Suppressor macrophage treated with lipopolysaccharide for 4 hours (primary cell): ENCODE measurements at regions not wholly inside any gene's neighbourhood (a gene's known extent, or its start where the extent isn't known, plus 50 kb on each side); places are given as distances from the start of the nearest gene placed in this dataset.
"Not testable (repeated sequence)": the region's sequence is repeated elsewhere in the genome, so short reads cannot be mapped to it uniquely, and the experiment has no call there.

Source experiments
- DNase-seq: peaks from one replicate; pipeline ENCODE4 v3.0.0-alpha.2; 2020

GRCh38 chr4:31391976-31392375 is 671.8 kb downstream of the PCDH7 start:
- DNase-seq: no peak

- DNase-seq: no peak
Observed at GRCh38 chr4:31392923-31393322, 672.8 kb downstream of the PCDH7 start.

- no peak for DNase-seq
Observed at GRCh38 chr4:31408121-31408520, 688.0 kb downstream of the PCDH7 start.

DNA sequence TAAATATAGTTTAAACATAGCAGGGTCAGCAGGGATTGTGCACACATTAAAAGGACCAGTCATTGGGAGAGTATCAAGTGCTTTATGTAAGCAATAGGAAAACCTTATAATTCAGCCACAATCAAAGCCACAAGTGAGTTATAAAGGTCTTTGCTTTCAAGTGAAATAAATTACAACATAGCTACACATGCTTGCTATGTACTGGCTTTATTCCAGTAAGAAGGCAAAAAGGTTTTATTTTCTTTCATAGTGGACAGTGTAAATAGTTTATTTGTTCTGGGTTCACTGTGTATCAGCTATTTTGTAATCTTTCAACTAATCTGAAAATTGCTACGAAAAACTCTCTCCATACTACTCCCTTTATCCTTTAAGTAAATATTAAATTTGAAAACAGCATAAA is 691.4 kb downstream of the PCDH7 start:
- DNase-seq: no peak

- no peak for DNase-seq
Observed at GRCh38 chr4:31415629-31416028, 695.5 kb downstream of the PCDH7 start.

DNA sequence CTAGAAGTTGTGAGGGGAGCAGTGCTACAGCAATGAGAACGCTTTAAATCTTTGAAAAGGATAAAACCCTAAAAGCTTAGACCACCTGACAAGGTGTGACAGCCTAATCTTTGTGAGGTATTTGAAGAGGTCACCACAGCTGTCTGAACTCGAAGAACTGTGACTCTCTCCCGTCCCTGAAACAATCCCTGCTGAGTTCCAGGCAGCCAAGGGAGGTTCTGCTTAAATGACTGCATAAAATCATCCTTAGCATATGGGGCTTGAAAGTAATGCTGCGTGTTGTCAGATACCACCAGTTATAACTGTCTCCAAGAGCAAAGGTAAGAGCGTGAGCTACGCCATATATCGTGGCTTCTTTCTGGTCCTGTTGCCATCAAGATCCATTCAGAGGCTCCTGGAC is 696.3 kb downstream of the PCDH7 start:
- no peak for DNase-seq

GRCh38 chr4:31417040-31417439 is 696.9 kb downstream of the PCDH7 start:
- DNase-seq: no peak

- no peak for DNase-seq
Observed at GRCh38 chr4:31422006-31422405, 701.8 kb downstream of the PCDH7 start.

DNA sequence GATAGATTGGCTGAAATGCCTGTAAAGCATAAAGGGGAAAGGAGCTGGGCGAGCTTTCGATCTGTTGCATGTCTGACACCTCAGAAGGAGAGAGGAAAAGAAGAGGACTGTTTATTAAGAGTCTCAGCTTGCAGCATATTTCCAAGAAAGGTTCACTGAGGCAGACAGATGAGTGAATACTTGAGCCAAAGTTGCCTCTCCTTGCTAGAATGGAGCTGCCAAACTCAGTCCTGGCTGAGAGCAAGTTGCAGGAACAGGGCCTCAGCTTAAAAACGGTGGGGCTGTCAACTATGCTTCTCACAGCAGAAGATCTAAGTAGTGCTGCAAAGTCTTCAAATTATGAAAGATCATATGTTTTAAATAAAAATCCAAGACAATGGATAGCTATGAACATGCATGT is 707.5 kb downstream of the PCDH7 start:
- no peak for DNase-seq

DNA sequence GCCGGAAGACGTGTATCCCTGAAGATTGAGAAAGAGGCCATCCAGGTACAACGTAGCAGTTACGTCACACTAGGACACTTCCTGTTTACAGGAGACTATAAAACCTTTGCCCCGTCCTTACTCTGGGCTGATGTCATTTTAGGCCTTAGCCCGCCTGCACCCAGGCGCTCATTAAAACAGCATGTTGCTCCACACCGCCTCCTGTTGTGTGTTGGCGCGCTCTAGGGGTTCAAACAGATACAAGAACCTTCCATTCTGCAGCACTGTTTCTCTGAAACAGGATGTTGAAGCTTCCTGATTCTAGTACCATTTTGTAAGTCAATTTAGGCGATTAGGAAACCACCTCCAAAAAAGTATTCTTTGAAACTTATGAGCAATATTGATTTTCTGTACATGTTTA is 722.1 kb downstream of the PCDH7 start:
- DNase-seq: no peak

GRCh38 chr4:31445526-31445925 is 725.4 kb downstream of the PCDH7 start:
- no peak for DNase-seq

DNA sequence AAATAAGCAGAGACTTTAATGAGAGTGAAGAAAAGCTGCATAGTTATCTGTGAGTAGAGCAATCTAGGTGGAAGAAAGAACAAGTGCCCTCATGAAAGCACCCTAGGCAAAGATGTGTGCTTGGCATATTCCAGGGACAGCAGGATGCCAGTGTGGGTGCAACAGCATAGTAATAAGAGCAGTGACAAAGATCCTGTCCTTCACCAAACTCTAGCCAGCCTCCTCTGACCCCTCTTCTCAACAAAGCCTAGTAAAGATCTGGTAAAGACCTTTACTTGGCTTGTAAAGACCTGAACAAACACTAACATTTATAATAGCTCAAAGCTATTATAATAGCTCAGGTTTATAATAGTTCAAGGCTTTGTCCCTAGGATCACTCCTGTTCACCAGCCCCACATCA is 735.4 kb downstream of the PCDH7 start:
- DNase-seq: no peak

- no peak for DNase-seq
Observed at GRCh38 chr4:31458813-31459212, 738.6 kb downstream of the PCDH7 start.

DNA sequence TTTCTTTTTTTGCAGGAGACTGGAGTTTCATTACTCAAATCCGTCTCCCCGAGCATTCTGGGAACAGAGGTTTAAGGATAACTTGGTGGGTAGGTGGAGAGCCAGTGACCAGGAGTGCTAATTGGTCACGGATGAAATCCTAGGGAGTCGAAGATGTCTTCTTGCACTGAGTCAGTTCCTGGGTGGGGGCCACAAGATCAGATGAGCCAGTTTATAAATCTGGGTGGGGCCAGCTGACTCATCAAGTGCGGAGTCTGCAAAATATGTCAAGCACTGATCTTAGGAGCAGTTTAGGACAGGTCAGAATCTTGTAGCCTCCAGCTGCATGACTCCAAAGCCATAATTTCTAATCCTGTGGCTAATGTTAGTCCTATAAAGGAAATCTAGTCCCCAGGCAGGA is 741.3 kb downstream of the PCDH7 start:
- DNase-seq: no peak

DNA sequence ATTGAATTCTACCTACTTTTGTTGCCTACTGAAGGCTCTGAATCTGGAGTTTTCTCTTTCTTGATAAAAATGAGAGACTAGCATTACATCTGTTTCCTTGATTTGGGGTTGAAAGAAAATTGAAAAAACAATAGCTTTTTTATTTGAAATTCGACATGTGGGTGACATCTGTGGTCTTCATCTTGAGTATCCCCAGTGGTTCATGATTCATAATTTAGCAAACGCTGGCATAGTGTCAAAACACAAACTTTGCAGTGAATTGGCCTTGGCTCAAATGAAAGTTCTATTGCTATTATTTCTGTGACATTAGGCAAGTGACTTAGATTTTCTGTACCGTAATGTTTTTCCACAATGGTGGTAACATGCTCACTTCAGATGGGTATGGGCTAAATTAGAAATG is 747.6 kb downstream of the PCDH7 start:
- no peak for DNase-seq

- DNase-seq: no peak
Observed at GRCh38 chr4:31474221-31474620, 754.1 kb downstream of the PCDH7 start.

DNA sequence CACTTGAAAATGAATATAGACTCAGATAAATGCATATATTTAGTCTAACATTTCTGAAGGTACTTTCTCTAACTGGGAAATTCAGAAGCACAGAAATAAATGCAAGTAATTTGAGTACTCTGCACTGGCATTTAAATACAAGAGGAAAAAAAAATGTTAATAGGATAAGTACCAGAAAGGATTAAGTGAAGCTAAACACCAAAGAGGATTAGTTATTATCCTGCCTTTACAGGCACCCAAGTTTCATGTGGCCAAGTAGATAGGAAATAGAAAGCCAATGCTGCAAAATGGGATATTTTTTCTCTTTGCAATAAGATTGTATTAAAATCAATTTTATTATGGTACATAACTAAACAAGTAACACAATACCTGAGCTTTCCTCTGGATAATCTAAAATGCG is 762.5 kb downstream of the PCDH7 start:
- DNase-seq: no peak

- not testable (repeated sequence) for DNase-seq
Observed at GRCh38 chr4:31499216-31499615, 779.0 kb downstream of the PCDH7 start.

GRCh38 chr4:31516520-31516919 is 796.4 kb downstream of the PCDH7 start:
- no peak for DNase-seq

- no peak for DNase-seq
Observed at GRCh38 chr4:31518796-31519250, 798.7 kb downstream of the PCDH7 start.

DNA sequence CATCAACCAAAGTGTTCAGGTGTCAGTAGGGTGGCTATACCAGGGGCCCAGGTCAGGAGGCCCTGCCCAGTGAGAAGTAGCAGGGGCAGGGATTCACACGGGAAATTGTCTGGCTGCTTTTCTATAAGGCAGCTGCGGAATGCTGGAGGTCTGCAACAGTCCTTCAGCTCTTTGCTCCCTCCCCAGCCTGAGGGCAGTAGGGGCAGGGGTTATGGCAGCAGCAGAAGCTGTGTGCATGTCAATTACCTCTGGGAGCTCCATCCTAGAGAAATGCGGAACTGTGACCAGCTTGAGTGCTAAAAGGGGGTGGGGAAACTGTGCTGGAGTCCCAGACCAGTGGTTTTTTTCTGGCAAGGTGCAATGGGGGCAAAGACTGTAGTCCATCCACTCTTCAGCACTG is 810.4 kb downstream of the PCDH7 start:
- no peak for DNase-seq

DNA sequence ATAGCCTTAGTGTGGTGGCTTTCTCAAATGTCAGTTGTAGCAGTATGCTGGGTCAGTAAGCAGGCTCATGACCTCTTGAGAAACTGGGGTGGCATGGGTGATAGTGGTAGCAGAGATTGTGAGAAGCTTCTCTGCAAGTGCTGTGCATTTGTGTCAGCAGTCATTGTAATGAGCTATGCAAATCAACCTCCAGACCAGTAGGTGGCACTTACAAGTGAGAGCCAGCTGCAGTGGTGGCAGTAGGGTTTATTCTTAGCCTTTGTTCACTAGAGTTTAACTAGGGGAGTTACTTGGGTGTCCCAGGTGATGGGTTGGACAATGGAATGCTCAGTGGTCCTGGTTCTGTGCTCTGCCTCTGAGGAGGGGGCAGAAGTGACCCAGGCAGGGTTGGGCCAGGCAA is 818.7 kb downstream of the PCDH7 start:
- no peak for DNase-seq

DNA sequence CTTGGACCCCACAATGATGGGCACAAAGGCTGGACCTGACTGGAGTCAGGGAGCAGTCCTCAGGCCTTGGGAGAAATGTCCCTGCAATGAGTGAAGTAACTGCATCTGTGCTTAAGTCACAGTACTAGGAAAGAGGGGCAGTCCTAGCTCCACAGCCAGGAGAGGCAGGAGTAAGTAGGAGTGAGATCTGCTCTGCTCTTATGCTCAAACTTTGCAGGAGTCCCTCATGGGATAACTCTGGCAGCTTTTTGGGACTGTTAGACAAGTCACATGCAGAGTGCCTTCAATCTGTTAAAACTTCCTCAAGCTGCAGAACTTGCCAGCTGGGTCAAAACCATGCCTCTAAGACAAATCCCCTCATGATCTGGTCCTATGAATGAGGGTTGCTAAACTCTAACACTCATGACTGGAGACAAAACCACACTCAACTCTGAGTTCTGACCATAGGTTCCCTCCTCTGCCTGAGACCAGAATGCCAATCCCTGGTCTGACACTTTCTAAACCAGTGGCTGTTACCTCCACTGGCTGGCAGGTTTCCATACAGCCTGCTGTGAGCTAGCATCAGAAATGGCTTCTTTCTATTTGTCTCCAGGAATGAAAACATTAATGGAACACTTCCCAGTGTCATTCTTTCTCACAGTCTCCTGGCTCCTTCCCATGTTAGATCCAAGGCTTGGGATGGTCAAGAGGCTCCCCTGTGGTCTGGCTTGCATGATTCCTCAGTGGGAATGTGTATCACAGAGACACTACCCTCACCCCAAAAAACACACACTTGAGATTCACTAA is 819.3 kb downstream of the PCDH7 start:
- no peak for DNase-seq

DNA sequence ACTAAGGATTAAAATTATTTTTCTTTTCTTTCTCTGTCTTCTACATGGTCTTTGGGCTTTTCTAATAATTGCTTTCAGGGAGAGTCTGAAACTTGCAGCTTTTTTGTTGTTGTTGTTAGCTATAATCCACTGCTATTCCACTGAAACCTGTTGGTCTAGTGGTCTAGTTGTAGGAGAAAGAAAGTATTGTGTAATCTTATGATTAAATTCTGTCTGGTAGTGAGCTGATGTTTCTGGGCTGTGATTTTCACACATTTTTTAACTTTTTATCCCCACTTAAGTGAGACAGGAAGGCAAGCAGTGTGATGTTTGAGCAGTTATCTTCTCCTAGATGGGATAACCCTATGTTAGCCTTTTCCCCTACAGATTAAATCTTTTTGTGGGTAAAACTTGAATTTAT is 825.2 kb downstream of the PCDH7 start:
- DNase-seq: no peak

DNA sequence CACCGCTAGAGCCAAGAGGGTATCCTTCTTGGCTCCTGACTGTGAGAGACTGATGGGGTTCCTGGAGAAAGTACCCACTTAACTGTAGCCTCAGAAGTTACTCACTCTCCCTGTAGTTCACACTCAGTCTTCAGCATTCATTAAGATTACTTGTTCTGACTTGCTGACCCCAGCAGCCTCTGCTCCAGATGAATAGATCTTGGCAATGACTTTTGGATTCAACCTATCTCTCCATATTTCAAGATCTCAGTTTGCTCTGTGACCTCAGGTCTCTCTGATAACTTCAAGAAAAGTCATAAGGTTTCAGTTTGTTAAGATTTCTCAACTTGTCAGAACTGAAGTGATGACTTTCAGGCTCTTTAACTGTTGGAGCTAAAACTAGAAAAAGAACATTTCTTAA is 825.6 kb downstream of the PCDH7 start:
- no peak for DNase-seq
